NT2/D1 (cell line): ENCODE measurements at regions not wholly inside any gene's neighbourhood (a gene's known extent, or its start where the extent isn't known, plus 50 kb on each side); places are given as distances from the start of the nearest gene placed in this dataset.

Source experiments
- SUZ12 ChIP-seq: IDR thresholded peaks from 2 replicates; pipeline ENCODE4 v1.6.1; 2011; ENCODE audit not compliant: insufficient read length, insufficient read depth; ENCODE audit errors: extremely low read depth
- ZNF274 ChIP-seq: IDR thresholded peaks from 2 replicates; pipeline ENCODE4 v1.6.1; 2011; ENCODE audit warnings: mild to moderate bottlenecking, low read depth, low read length

- TF ChIP-seq ZNF274 (no peak), SUZ12 (no peak)
Measured at GRCh38 chr18:75677696-75678455, 250.4 kb upstream of the SMIM21 start.
